HG03039 (cell line): ENCODE measurements at regions not wholly inside any gene's neighbourhood (a gene's known extent, or its start where the extent isn't known, plus 50 kb on each side); places are given as distances from the start of the nearest gene placed in this dataset.

Source experiments
- ATAC-seq: cut with Tn5 transposase; IDR thresholded peaks from one replicate; pipeline ENCODE4 v1.9.1; 2021; ENCODE audit warnings: mild to moderate bottlenecking, moderate library complexity; ENCODE audit not compliant: unreplicated experiment

DNA sequence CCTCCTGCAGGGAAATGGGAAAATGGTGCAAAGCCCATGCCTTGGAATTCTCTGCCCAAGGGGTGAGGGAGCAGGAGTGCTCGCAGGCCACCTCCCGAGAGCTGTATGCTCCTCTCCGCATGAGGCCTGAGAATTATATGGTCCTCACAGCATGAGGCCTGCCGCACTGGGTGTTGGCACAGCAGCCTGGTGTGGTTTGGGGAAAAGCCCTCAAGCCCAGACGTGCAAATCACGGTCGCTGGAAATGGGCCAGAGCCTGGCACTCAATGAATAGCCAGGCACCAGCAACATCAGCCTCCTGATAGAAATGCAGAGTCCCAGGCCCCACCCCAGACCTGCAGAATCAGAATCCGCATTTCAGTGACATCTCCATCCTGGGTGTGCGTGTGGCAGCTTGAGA is 156.4 kb upstream of the FOXF1 start:
- ATAC-seq, result no peak

GRCh38 chr16:86354641-86355513 is 155.4 kb upstream of the FOXF1 start:
- ATAC-seq, result no peak

DNA sequence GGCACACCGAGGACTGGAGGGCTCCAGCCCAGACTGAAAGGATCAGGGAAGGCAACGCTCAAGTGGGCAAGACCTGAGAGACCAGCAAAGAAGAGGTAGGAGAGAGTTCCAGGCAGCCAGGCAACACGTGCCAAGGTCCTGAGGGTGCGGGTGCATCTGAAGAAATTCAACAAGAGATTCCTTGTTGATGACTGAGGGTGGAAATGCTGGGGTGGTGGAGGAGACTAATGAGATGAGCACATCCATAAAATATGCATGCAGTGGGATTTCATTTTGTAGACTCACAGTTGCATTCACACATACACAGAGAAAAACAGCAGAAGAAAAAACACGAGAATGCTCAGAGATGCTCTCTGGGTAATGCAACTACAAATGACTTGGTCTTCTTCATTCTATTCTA is 154.8 kb upstream of the FOXF1 start:
- no peak for ATAC-seq

DNA sequence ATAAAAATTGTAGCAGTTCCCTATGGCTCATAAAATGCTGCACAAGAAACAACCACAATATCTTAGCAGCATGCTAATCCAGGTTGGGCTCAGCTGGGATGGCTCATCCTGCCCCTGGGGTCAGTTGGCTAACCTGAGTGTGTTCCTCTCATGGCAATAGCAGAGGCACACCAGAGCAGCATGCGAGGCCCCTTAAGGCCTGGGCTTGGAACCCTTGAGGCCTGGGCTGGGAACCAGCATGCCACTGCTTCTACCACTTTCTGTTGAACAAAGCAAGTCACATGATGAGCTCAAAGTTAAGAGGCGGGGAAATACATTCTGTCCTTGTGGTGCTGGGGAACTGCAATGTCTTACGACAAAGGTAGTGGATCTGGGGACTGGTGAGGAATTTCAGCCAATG is 154.4 kb upstream of the FOXF1 start:
- ATAC-seq, result no peak

GRCh38 chr16:86356804-86357203 is 153.5 kb upstream of the FOXF1 start:
- no peak for ATAC-seq

DNA sequence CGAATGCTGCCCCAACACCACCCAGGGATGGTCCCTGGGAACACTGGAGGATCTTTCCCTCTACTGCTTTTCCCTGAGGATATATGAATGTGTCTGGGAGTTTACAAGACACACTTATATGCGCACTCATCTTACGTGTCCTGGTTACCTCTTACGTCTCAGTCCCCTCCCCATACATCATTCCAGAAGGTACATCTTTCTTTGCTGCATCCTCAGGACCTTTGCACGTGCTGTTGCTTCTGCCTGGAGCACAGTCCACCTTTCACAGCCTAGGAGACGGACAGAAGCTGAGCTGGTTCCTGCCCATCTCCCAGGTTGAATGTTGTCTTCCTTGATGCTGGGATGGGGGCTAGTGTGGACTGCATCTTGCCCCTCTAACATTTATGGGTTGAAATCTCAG is 153.0 kb upstream of the FOXF1 start:
- no peak for ATAC-seq

- no peak for ATAC-seq
Observed at GRCh38 chr16:86357950-86358349, 152.4 kb upstream of the FOXF1 start.

DNA sequence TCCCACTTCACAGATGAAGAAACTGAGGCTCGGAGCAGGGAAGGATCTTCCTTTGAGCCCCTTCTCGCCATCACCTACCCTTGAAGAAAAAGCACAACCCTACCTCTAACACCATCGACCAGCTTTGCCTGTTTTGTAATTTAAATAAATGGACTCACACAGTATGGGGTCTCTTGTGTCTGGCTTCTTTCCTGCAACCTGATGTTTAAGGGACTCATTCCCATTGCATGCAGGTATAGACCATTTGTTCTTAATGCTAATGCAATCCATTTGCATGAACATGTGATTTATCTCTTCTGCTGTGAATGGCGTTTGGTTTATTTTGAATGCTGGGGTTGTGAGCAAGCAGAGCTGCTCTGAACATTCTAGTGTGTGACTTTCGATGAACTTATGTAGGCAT is 150.8 kb upstream of the FOXF1 start:
- ATAC-seq, result no peak

DNA sequence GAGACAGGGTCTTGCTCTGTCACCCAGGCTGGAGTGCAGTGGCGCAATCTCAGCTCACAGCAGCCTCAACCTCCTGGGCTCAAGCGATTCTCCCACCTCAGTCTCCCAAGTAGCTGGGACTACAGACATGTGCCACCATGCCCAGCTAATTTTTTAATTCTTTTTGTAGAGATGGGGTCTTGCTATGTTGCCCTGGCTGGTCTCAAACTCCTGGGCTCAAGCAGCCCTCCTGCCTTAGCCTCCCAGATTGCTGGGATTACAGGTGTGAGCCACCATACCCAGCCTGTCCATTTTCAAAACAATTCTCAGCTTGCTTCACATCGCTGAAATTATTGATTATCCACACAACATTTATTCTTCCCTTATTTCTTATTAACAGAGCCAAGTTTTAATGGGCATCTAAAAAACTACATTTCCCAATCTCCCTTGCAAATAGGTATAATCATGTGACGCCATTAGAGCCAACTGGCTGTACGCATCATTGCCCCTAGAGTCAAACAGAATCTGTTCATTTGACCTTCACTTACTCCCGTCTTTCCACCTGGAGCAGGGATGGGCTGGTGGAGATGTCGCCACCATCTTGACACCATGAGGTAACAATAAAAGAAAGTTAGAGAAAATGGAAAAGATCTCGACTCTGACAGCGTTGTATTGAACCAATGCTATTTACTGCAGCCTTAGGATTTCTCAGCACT is 148.0 kb upstream of the FOXF1 start:
- ATAC-seq, result no peak

DNA sequence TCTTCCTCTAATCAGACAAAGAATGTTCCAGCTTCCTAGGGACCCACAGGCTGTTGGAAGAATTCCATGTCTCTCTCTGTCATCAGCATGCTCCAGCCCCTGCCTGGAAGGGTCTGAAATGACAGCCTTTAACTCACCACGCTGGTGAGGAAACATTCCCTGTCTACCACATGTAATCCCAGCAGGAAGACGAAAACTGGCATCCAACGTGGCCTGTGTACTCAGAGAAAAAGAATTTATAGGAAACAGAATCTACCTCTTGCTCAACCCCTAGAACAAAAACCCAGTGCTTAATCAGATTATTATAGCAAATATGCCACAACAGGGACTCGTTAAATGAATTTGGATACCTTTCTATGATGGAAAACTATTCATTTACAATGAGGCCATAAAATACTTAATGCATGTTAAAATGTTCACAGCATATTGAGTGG is 147.3 kb upstream of the FOXF1 start:
- ATAC-seq, result no peak

DNA sequence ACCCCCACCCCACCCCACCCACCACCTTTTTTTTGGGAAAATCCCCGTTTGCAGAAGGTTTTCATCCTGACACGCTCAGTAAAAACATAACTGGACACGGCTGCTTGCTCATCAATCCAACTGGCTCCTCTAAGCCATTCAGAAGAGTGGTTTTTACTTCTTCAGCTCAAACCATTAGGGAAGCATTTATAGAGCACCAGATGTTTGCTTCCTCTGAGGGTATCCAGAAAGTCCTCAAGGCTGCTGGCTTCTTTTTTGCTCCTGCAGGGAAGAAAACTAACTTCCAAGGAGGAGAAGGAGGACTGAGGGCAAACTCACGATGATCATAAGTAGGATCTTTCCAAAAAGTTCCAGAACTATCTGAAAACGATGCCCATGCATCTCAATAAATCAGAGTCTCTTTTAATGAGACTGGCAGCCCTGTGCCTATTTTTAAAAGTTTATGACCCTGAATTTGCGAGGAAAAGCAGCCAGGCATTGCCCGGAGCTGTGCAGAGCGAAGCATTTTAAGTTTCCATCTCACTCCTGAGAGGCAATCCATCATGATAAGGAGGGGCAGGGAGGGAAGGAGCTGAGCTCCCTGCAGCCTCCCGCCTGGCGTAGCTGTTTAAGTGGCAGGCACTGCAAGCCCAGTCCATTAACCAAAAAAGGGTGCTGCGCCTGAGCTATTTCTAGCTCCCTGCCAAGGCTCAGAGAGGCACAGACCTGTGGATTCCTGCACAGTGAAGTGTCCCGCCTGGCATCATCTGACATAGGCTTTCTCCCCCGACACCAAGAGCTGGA is 146.3 kb upstream of the FOXF1 start:
- no peak for ATAC-seq

GRCh38 chr16:86364653-86365380 is 145.5 kb upstream of the FOXF1 start:
- no peak for ATAC-seq

- ATAC-seq, result no peak
Observed at GRCh38 chr16:86365513-86366273, 144.6 kb upstream of the FOXF1 start.

GRCh38 chr16:86366481-86366880 is 143.8 kb upstream of the FOXF1 start:
- no peak for ATAC-seq

- no peak for ATAC-seq
Observed at GRCh38 chr16:86367291-86368072, 142.8 kb upstream of the FOXF1 start.

DNA sequence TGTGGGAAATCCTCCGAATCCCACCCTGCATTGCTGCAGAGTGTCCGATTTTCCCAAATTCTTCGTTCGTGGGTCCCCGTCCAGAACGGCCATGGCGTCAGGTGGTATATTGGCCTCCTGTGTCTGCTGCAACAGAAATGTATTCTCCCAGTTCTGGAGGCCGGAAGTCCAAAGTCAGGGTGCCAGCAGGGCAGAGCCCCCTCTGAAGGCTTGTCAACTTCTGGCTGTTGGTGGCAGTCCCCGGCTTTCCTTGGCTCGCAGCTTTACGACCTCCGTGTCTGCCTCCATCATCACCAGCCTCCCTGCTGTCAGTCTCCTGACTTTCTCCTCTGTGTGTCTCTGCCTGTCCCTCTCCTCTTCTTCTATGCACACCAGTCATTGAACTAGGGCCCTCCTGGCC is 142.1 kb upstream of the FOXF1 start:
- no peak for ATAC-seq

DNA sequence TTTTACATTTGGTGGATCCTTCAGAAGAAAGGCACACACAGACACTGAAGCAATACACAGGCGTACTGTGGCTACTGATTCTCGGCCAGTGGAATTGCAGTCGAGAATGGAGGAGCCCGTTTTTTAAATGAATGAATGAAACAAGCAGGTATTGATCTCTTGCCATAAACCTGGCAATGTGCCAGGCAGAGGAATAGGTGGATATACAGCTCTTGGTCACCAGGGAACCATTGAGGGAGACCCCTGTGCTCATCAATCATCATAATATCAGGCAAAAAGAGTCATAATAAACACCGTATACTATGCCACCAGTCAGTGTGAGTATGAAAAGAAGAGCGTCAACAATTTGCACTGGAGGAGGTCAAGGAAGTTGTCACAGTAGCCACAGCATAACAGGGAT is 140.3 kb upstream of the FOXF1 start:
- ATAC-seq, result no peak

GRCh38 chr16:86371083-86371803 is 139.1 kb upstream of the FOXF1 start:
- no peak for ATAC-seq

DNA sequence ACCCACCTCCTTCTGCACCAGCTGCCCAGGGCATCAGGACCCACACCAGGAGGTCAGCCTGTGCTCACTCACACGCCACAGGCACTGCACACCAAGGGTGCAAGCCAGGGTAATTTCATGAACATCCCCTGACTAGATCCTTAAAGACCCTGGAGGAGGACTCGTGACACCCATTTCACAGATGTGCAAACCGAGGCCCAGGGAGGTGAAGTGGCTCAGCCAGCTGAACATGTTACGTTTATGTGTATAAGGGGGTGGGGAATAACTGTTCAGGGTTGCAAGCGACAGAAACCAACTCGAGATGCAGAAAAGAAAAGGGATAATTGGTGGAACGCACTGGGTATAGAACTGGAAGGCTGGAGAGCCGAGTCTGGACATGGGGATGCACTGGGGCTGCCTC is 138.1 kb upstream of the FOXF1 start:
- ATAC-seq, result no peak
